Adrenal gland (tissue), 9 donors: ENCODE measurements at regions not wholly inside any gene's neighbourhood (a gene's known extent, or its start where the extent isn't known, plus 50 kb on each side); places are given as distances from the start of the nearest gene placed in this dataset.

ENCODE experiments used
- DNase-seq, 7 donors: peaks; one replicate each; pipeline ENCODE4 v3.0.0-alpha.2; 2019 to 2020
- H3K27ac ChIP-seq, 5 donors: fragments of 200-600 bp; sonication (generic) in 4 of 5; 1 replicate in 3 of 5; 2 replicates in 2 of 5; pipeline versions ENCODE4 v1.5.1 to v1.8.0; 2016 to 2020; ENCODE audit warnings: mild to moderate bottlenecking in 1 of 5
- H3K27me3 ChIP-seq: fragments of 200-600 bp; 2 replicates; pipeline ENCODE4 v1.8.0; 2021
- H3K36me3 ChIP-seq, 2 donors: fragments of 200-600 bp; replicated peaks in 1 of 2; 1 replicate in 1 of 2; 2 replicates in 1 of 2; pipeline versions ENCODE4 v1.5.1 to v1.8.0; 2018 to 2022
- H3K4me1 ChIP-seq, 2 donors: fragments of 200-600 bp; replicated peaks in 1 of 2; 1 replicate in 1 of 2; 2 replicates in 1 of 2; pipeline versions ENCODE4 v1.5.1 to v1.8.0; 2018 to 2021
- H3K4me3 ChIP-seq, 4 donors: fragments of 200-600 bp; sonication (generic) in 3 of 4; one replicate each; pipeline ENCODE4 v1.5.1; 2016 to 2018
- H3K9me3 ChIP-seq, 3 donors: fragments of 200-600 bp; sonication (generic) in 1 of 3; replicated peaks in 1 of 3; 1 replicate in 2 of 3; 2 replicates in 1 of 3; pipeline versions ENCODE4 v1.5.1 to v1.8.0; 2016 to 2021
- POLR2A ChIP-seq, 2 donors: fragments of 450-650 bp; IDR thresholded peaks; one replicate each; pipeline ENCODE4 v1.6.1; 2017; ENCODE audit warnings: antibody characterized with exemption in 2 of 2, mild to moderate bottlenecking in 2 of 2, moderate library complexity in 1 of 2
- WGBS, 4 donors: extraction: QIAGEN DNeasy Blood & Tissue Kit in 2 of 4; methylation state at CpG; one replicate each; pipeline versions ENCODE4 v1.1.5 to v1.1.7; 2013 to 2017; 5-methylcytosine and 5-hydroxymethylcytosine counted together
- intact Hi-C, 2 donors: fragments of 100-400 bp; cut with DNase I; formaldehyde crosslinking; loops; one replicate each; pipeline versions ENCODE4 v1.14.1 to v1.15.0; 2022 to 2023
- TF ChIP-seq, protein P1 (sequence below), 6 experiments: fragments of 450-650 bp in 4 of 6; fragments of 200-600 bp in 2 of 6; sonication (generic) in 1 of 6; IDR thresholded peaks; 1 replicate in 5 of 6; 2 replicates in 1 of 6; pipeline versions ENCODE4 v1.5.1 to v1.8.0; 2016 to 2021; ENCODE audit warnings: antibody characterized with exemption in 6 of 6, mild to moderate bottlenecking in 2 of 6, moderate library complexity in 1 of 6
- donor health status: healthy with polysubstance abuse.
- donor health status: Bipolar disorder and iron deficiency.
- donor health status: DM: yes; HTN: yes; CAD: no.
- donor health status: DM: no; HTN: no; CAD: no.
- donor health status: DM: no; HTN: no; CAD: no.

GRCh38 chr2:182587831-182588230, 128.2 kb upstream of the DNAJC10 start:
- Histone ChIP-seq H3K36me3 (no peaks in the 10 kb centered on the region), H3K9me3 (no peaks in the 10 kb centered on the region), H3K27ac (no peak overlapping the region), H3K4me1 (no peaks in the 10 kb centered on the region), H3K27me3 (no peaks in the 10 kb centered on the region), H3K4me3 (no peak overlapping the region)
- TF ChIP-seq, protein P1, sequence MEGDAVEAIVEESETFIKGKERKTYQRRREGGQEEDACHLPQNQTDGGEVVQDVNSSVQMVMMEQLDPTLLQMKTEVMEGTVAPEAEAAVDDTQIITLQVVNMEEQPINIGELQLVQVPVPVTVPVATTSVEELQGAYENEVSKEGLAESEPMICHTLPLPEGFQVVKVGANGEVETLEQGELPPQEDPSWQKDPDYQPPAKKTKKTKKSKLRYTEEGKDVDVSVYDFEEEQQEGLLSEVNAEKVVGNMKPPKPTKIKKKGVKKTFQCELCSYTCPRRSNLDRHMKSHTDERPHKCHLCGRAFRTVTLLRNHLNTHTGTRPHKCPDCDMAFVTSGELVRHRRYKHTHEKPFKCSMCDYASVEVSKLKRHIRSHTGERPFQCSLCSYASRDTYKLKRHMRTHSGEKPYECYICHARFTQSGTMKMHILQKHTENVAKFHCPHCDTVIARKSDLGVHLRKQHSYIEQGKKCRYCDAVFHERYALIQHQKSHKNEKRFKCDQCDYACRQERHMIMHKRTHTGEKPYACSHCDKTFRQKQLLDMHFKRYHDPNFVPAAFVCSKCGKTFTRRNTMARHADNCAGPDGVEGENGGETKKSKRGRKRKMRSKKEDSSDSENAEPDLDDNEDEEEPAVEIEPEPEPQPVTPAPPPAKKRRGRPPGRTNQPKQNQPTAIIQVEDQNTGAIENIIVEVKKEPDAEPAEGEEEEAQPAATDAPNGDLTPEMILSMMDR (IDR thresholded peaks at IDR 0.05), result no peak
- no peak for TF ChIP-seq POLR2A (IDR thresholded peaks at IDR 0.05)
- no peak for DNase-seq
- WGBS, 4 donors, result 78 to 88% (median 82%) methylated on average over 1 of the region's 1 CpG
- intact Hi-C loops, result no loop called here

DNA sequence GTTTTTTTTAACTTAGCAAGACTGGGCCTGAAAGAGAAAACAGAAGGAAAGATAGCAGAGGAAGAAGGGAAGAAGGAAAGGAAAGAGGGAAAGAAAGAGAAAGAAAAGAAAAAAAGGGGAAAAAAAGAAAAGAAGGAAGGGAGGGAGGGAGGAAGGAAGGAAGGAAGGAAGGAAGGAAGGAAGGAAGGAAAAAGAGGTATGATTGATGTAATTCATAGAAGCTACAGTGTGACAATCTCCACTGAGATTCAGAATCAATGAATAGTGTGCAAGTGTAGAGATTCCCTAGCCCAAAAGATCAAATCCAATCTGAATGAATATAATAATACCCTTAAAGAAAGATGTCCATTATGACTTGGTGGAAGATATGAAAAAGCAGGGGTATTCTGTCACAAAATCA, 126.9 kb upstream of the DNAJC10 start:
- Histone ChIP-seq H3K36me3 (no peaks in the 10 kb centered on the region), H3K4me3 (no peak overlapping the region), H3K27ac (no peak overlapping the region), H3K4me1 (no peaks in the 10 kb centered on the region), H3K9me3 (no peaks in the 10 kb centered on the region), H3K27me3 (no peaks in the 10 kb centered on the region)
- TF ChIP-seq, protein P1 (IDR thresholded peaks at IDR 0.05), result no peak
- no peak for TF ChIP-seq POLR2A (IDR thresholded peaks at IDR 0.05)
- intact Hi-C loops, result no loop called here
- no peak for DNase-seq

DNA sequence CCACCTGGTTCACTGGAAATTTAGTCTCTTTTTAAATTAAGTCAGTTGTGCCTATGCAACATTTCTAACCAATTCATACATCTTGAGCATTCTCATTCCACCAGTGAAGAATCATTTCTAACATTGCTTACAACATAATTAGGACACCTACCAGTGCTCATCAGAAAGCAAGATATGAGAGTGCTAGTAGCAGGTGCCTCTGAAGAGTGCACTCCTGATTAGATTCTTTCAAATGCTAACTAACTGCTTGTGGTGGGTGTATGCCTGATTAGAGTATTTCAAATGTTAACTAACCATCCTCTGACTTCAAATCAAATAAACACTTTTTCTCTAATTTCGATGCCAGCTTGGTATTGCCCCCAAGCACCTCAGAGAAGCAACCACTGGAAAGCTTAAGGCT, 124.3 kb upstream of the DNAJC10 start:
- Histone ChIP-seq H3K27ac (no peak overlapping the region), H3K4me1 (no peaks in the 10 kb centered on the region), H3K36me3 (no peaks in the 10 kb centered on the region), H3K27me3 (no peaks in the 10 kb centered on the region), H3K9me3 (no peaks in the 10 kb centered on the region), H3K4me3 (no peak overlapping the region)
- no peak for TF ChIP-seq POLR2A (IDR thresholded peaks at IDR 0.05)
- intact Hi-C loops, result no loop called here
- 21 to 40% (median 35%) methylated on average over 1 of the region's 1 CpG for WGBS, 4 donors
- no peak for DNase-seq

- DNase-seq, result no peak
- H3K4me3 ChIP-seq, result no peak overlapping the region
- H3K27me3 ChIP-seq, result no peaks in the 10 kb centered on the region
- no peaks in the 10 kb centered on the region for H3K4me1 ChIP-seq
- H3K9me3 ChIP-seq, result no peaks in the 10 kb centered on the region
- WGBS, 4 donors, result 72 to 78% (median 76%) methylated on average over 4 of the region's 4 CpGs
- no peaks in the 10 kb centered on the region for H3K36me3 ChIP-seq
- H3K27ac ChIP-seq, result no peak overlapping the region
- intact Hi-C loops, result no loop called here
- TF ChIP-seq, protein P1 (IDR thresholded peaks at IDR 0.05), result no peak
- no peak for TF ChIP-seq POLR2A (IDR thresholded peaks at IDR 0.05)
Observed at GRCh38 chr2:182592691-182593393, 123.2 kb upstream of the DNAJC10 start.

DNA sequence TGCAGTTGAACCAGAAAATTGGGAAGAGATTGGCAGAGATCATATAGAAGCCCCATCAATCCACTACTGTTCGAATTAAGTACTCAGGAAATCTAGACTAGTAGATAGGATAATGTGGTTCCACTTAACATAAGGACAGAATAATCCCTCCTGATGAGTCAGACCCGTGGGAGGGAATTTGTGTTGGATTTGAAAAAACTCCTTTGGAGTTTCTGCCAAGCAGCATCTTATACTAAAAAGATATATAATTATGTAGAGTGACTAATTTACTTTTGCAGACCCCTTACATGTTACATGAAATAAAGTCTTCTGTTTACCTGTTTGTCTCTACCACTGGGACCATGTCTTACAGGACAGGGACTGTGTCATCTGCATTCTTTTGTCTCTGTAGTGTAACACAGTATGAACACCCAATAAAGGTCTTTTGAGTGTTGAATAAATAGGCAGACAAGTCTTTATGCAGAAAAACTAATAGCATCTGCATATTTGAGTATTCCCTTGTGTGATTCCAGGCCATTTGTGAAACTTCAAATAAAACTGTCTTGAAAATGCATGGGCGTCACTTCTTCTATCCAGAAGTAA, 122.6 kb upstream of the DNAJC10 start:
- no peaks in the 10 kb centered on the region for H3K4me1 ChIP-seq
- no peaks in the 10 kb centered on the region for H3K9me3 ChIP-seq
- intact Hi-C loops, result no loop called here
- no peak overlapping the region for H3K27ac ChIP-seq
- H3K36me3 ChIP-seq, result no peaks in the 10 kb centered on the region
- no peak overlapping the region for H3K4me3 ChIP-seq
- TF ChIP-seq POLR2A (IDR thresholded peaks at IDR 0.05), result no peak
- TF ChIP-seq, protein P1 (IDR thresholded peaks at IDR 0.05), result no peak
- DNase-seq, result no peak
- WGBS, 4 donors, result 52 to 57% (median 55%) methylated on average over 3 of the region's 3 CpGs
- H3K27me3 ChIP-seq, result no peaks in the 10 kb centered on the region
